MM.1S (cell line): ENCODE measurements at regions not wholly inside any gene's neighbourhood (a gene's known extent, or its start where the extent isn't known, plus 50 kb on each side); places are given as distances from the start of the nearest gene placed in this dataset.

Experiments
- CTCF ChIP-seq: fragments of 300-600 bp; sonication (generic); IDR thresholded peaks from 2 replicates; pipeline ENCODE4 v1.5.1; 2016; ENCODE audit warnings: antibody characterized with exemption, low read length, mixed read lengths
- EZH2 ChIP-seq: fragments of 300-600 bp; sonication (generic); optimal IDR thresholded peaks from 2 replicates; pipeline ENCODE3; 2017; ENCODE audit warnings: low read depth, mild to moderate bottlenecking, antibody characterized with exemption, low read length, mixed read lengths
- EZH2phosphoT487 ChIP-seq: fragments of 300-600 bp; sonication (generic); IDR thresholded peaks from 2 replicates; pipeline ENCODE4 v1.6.1; 2018; ENCODE audit warnings: antibody characterized with exemption, low read length

DNA sequence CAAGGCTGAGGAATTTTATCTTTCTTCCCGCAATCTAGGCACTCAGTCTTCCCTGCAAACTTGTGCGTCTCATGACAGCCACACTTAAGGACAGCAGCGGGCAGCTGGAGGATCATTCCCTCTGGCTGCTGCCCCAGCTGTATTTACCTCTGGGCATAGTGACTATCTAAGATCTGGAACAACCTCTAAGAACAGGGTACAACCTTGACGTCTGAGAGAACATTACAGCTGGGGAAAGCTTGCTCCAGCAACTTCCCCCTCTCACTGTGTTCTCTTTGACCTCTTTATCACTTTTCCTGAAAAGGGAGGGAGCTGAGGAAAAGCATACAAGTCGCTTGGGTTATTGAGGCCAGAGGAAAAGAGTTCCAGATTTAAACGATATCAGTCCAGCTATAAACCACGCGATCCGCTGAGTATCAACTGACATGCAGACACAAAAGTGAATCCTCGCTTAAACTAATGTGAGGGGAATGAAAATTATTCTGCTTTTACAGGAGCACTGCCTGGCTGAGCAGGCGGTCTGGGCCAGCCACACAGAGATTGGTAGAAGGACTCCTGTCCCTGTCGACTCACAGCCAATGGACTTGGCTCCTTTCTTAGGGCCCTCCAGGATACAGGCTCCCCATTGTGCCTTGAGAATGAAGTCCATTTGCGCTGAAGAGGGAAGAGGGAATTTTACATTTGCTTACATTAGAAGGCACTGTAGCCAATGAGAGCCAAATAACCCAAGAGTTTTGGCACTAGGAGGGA is 153.3 kb downstream of the QRSL1 start:
- no peak for TF ChIP-seq EZH2
- TF ChIP-seq CTCF, result no peak
- no peak for TF ChIP-seq EZH2phosphoT487
